ENCODE measurements at regions not wholly inside any gene's neighbourhood (a gene's known extent, or its start where the extent isn't known, plus 50 kb on each side); places are given as distances from the start of the nearest gene placed in this dataset.

DNA sequence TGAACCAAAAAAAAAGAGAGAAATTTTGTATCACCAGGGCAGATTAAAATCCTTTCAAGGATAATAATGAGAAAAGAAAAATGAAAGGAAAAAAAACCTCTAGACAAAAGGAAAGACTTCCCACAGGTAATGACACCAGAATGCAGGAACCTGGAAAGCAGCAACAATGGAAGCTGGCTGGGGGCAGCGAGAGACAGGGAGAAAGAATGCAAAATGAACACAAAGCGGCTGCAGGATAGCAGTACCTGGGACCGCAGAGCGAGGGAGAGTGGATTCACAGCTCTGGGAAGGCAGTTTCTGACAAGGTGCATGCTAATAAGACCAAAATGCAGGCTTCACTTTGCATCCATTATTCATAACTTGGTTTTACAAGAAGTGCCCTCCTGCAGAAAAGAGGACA is 349.0 kb downstream of the SIPA1L2 start:
- DNase-seq (ENCODE audit: low read depth, low spot score), result peak; percentile 65

DNA sequence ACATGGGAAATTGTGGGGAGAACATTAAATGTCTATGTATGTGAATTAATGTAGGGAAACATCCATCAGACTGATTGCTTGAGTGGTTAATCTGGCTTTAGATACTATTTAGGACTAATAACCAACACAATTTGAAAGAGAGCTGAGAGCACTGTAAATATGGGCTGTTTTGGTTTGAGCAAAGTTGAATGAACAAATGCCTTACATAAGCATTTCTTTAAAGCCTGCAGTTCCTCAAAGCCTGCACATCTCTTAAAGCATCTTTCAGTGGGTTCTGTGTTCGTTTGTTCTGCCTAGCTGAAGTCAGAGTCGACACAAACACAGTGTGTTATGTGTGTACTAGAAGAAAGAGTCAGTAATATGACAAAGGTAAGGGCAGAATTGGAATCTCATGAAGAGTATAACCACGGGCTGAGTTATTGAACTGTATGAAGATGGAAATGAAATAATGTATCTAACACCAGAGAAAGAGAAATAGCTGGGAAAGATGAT is 350.0 kb downstream of the SIPA1L2 start:
- DNase-seq (ENCODE audit: low read depth, low spot score), result no peak

DNA sequence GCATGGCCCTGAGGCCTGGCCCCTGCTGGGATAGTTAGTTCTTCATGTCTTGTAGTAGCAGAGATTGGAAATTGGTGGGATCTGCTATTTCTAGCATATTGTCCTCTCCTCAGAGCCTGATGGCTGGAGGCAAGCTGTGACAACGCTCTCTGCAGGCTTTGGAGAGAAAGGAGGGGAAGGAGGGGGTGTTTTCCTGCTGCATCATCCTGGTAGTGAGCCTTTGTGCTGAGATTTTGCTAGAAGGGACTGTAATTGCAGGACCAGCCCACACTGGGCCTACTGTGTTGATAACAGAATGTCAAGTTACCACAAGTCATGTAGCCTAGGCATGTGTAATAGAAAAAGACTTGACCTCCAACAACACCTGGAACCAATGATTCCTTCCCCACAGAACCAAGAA is 351.0 kb downstream of the SIPA1L2 start:
- DNase-seq (ENCODE audit: low read depth, low spot score), result peak; percentile 51

DNA sequence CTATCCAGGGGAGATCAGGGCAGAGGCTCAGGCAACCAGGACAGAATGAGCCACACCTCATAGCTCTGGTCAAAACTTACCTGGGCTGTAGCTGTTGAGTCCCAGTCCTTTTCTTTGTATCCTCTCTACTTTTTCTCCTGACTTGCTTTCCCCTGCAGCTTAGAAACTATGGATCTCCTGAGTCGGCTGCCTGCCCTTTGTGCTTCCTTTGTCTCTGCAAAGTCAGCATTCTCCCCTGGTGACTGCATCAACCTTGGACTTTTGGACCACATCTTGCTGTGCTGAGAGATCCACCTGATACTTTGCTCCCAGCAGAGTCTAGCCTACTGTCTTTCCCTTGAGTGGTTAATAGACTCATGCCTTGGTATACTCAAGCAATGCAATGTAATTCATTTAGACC is 353.3 kb downstream of the SIPA1L2 start:
- no peak for DNase-seq (ENCODE audit: low read depth, low spot score)

DNA sequence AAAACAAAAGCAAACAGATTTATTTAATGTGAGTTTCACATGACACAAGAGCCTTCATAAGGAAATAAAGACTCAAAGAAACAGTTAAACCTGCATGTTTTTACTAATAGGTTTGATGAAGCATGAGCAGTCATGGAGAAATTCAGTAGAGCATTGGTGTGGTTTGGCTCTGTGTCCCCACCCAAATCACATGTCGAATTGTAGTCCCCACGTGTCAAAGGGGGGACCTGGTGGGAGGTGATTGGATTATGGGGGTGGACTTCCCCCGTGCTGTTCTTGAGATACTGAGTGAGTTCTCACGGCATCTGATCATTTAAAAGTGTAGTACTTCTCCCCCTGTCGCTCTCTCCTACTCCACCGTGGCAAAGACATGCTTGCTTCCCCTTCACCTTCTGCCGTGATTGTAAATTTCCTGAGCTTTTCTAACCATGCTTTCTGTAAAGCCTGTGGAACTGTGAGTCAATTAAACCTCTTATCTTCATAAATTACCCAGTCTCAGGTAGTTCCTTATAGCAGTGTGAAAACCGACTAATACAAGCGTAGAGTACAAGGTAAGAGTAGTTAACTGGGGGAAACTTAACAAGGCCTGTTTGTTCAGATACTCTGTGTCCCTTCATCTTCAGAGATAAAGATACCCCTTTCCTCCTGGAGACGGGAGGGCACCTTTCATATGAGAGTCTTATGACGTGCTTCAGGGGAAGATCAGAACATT is 354.8 kb downstream of the SIPA1L2 start:
- DNase-seq (ENCODE audit: low read depth, low spot score), result no peak

DNA sequence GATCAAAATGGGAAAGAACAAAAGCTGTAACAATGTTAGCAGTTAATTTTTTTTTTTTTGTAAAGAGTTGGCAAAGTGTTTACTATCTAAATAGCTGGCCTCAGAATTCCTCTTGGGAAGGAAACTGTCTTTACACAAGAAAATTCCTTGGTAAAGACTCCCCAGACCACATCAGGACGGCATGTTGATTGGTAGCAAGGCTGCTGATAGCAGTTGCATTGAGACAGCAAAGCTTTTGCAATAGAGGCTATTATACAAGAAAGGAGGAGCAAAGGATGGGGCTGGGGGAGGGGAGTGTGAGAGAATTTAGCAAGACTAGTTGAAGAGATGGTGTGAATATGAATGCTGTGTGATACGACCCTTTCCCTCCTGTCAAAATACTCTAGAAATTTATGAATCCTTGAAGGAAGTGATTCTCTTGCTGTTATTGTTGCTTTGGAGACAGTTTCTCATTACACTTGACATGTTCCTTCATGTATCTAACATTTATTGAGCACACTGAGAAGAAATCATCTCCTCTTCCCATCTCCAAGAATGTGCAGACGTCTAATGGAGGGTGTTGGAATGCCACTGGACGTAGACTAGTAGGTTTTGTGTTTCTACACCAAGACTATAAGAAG is 355.6 kb downstream of the SIPA1L2 start:
- no peak for DNase-seq (ENCODE audit: low read depth, low spot score)

DNA sequence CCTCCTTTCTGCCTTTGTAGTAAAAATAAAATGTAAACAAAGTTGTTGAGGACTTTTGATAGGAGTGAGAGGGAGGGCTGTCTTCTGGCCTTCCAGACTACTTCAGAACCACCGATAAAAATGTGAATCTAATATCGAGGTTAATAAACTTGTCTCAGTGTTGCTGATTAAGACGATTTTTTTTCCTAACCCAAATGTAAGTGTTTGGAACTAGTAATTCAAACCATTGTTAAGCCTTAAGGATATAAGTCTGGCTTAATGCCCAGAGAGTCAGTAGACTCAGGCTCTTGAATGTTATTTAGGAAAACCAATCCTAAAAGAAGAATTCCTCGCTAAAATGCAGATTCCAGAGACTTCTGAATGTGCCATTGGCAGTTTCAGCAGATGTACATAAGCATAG is 356.9 kb downstream of the SIPA1L2 start:
- DNase-seq (ENCODE audit: low read depth, low spot score), result no peak

DNA sequence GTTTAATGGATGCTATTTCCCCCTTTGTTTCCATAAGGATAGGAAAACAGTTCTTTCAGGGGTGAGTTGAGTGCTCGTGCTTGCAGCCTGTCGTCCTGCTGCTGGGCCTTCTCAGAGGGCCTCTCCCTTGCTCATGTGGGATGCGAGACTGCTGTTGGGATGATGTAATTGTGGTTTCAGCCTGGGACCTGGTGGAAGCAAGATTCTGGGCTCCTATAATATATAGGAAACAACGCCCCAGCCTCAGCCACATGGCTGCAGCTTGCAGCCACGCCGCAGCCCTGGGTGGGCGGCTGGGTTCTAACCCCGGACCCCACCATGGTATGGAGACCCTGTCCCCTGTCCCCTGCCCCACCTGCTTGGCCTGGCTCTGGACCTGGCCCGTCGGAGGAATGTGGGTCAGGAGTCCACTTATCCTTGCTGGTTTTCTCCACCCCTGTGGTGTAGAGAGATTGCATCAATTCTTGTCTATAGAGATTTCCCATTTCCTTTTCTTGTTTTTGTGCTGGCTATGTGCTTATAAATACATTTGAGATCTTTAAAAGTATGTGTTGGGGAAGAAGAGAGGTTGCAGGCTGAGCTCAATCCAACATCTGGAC is 357.8 kb downstream of the SIPA1L2 start:
- DNase-seq (ENCODE audit: low read depth, low spot score), result no peak

DNA sequence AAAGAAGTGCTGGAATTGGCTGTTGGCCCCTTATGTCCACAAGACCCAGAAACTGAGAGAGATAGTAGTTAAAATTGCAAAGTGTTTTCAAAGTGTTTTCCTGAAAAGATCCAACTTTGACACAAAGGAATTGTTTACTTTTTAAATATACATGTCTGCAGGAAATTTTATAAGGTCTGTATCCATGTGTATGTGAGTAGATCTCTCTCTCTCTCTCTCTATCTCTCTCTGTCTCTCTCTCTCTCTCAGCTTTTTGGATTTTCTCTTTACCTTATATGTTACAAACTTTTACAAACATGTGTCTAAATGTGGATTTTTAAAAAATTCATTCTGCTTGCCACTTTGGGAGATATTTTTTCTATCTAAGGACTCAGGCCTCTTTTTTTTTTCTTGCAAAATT is 358.6 kb downstream of the SIPA1L2 start:
- no peak for DNase-seq (ENCODE audit: low read depth, low spot score)

DNA sequence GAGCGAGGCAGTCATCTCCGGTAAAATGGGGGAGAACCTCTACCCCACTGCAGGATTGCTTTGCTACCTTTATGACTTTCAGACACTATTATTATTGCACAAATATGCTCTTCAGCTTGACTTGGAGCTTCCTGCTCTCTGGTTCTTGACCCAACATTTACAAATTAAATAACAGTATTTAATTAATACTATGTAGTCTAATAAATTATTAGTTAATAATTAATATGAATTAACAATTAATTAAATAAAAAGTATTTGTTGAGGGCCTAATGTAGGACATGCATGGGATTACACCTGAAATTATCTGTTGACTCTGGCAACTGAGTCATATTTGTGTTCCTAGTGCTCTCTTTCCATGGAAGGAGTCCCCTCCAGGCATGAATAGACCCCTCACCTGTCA is 359.9 kb downstream of the SIPA1L2 start:
- DNase-seq (ENCODE audit: low read depth, low spot score), result no peak

DNA sequence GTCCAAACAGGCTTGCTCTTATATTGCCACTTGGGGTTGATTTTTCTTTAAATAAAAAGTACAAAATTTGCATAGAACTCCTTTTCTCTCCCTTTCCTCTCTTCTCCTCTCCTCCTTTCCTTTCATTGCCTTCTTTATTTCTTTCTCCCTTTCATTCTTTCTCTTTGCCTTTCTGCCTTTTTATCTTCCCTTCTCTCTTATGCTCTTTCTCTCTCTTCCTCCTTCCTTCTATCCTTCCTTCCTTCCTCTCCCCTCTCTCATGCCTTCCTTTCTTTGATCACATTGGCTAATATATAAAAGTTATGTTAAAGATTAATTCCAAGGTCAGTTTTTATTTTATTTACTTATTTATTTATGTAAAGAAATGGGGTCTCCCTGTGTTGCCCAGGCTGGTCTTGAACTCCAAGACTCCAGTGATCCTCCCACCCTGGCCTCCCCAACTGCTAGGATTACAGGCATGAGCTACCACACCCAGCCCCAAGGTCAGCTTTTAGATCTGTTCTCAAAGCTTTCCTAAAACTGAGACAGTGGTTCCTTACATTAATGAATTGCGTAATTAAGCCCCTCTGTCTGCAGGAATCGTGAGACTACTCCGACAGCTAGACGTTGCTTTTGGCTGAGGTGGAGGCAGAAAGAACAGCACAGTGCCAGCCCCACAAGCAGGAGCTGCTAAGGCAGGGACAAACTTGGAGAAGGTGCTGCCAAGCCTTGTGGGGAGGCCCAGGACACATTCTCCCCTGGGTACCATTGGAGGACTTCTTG is 361.9 kb downstream of the SIPA1L2 start:
- no peak for DNase-seq (ENCODE audit: low read depth, low spot score)

DNA sequence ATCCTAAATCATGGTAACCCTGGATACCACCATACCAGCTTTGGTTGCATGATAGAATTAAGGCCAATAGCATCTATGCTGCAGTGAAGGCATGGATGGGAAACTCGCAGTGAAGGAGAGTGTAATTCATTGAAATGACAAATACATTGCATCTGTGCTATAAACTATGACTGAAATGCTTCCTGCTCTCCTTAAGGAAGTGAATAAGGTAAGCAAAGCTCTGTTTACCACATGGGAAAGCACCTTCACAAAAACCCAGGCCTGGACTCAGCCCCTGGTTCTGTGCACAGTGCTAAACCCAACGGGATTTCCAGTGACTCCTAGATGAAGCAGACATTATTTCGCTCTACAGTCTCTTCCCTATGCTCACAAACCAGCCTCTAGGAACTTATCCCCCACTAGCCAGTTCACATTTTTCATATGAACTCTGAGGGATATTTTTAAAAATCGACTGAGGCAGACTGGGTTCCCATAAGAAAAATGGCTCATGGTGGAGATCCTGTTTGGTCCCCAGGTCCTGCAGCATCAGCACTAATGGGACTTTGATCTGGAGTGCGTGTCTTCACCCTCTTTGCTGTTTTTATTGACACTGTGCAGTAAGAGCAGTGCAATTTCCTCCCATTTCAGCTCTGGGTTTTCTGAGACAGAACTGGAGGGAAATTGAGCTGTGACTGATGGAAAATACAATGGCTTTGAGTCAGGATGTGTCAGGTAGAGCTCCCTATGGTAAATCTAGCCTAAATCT is 362.7 kb downstream of the SIPA1L2 start:
- no peak for DNase-seq (ENCODE audit: low read depth, low spot score)

DNA sequence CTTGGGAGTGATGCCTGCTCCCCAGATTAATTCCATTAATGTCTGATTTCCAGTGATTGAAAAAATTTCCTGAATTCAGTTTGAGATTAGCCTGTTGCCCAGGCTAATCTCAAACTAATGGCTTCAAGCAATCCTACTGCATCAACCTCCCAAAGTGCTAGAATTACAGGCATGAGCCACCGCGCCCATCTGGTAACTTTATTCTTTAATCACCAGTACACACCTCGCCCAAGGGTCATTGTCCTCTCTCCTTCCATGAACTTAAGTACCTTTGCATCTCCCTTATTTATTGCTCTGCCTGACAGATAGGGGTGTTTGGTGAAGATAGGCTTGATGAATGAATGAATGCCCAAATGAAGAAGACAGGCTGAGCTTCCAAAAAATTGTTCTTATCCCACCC is 366.5 kb downstream of the SIPA1L2 start:
- DNase-seq (ENCODE audit: low read depth, low spot score), result no peak

DNA sequence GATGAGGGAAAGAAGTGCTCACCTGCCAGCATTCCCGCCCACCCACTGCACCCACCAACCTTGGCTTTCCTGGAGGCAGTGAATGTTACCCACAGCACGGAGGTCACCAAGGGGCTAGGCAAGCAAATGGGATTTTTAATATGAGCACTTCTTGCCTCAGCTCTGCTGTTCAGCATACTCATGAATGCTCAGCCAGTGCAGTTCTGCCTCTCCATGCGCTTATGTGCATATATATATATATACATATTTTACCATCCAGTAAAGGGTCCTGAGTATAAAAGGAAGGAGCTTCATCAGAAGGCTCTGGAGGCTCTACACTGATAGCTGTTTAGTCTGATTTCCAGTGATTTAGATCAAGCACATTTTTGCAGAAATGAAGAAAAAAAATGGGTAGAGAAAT is 366.9 kb downstream of the SIPA1L2 start:
- DNase-seq (ENCODE audit: low read depth, low spot score), result no peak

DNA sequence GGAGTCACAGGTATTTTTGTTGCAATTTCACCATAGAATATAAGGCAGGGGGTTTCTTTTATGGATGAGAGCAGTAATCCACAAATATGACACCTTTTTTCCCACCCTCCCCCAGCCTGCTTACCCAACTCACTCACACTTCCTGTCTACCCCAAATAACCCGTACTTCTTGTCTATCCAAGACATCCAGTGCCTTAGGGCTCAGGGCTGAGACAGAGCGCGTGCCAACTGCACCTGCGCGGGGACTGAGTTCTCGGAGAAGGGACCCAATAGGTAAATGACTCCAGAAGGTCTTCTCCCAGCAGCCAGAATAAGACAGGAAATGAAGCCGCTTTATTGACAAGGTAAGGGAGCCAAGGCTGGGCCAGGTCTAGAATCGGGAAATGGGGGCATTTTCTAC is 369.1 kb downstream of the SIPA1L2 start:
- peak; percentile 59 for DNase-seq (ENCODE audit: low read depth, low spot score)

DNA sequence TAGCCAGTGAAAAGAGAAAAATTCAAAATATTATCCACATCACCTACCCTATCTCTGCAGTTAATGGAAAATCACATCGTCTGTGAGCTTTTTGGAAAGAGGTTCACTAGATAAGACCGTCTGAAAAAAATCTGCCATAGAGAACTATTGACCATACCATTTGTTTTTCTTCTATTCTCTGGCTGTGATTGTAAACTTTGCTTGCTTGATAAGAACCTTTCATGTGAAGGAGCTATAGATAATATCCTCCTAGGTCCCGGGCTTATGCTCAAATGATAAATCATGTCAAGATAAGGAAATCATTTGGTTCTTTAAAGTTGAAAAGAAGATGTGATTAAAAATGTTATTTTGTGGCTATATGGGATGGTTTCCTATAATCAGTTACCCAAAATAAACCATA is 369.9 kb downstream of the SIPA1L2 start:
- DNase-seq (ENCODE audit: low read depth, low spot score), result no peak

DNA sequence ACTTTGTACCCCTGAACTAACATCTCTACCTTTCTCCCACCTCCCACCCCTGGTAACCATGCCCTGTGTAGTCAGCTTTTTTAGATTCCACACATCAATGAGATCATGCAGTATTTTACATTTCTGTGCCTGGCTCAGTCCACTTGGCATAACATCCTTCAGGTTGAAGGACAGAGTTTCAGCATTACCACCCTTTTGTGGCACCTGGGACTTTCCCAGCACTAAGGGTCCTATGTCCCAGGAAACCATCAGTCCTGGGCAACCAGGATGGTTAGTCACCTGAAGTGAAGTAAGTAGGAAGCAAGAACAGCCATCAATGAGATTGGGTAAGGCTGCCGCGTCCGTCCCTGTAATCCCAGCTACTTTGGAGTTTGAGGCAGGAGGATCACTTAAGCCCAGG is 370.6 kb downstream of the SIPA1L2 start:
- DNase-seq (ENCODE audit: low read depth, low spot score), result no peak

DNA sequence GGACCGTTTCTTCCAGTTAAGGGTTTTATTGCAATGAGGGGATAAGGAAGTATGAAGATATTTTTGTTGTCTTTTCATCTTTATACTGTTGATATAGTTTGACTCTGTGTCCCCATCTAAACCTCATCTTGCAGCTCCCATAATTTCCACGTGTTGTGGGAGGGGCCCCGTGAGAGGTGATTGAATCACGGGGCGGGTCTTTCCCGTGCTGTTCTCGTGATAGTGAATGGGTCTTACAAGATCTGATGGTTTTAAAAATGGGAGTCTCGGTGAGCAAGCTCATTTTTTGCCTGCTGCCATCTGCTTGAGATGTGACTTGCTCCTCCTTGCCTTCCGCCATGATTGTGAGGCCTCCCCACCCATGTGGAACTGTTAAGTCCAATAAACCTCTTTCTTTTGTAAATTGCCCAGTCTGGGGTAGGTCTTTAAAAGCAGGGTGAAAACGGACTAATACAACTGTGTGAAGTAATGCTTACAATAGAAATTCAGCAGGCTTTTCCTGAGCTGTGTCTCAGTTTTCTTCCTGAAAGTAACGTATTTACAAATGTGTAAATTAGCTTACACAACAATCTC is 377.3 kb downstream of the SIPA1L2 start:
- DNase-seq (ENCODE audit: low read depth, low spot score), result peak; percentile 42

DNA sequence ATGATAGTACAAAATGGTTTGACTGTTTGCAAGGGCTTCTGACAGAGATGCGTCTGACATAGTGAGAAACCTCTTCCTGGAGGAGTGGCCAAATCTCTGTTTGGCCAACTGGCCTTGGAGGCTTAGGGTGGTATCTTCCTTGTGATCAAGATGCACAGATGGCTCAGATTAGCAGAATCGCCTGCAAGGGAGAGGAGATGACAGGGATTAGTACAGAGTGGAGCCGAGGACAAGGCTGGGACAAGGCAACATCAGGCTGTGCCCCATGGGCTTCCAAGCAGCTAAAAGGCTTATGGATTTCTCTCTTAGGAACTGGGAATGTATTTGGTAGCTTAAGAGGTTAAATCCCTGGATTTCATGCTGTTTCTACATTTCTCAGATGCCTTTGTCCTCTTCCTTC is 379.1 kb downstream of the SIPA1L2 start:
- DNase-seq (ENCODE audit: low read depth, low spot score), result peak; percentile 34

DNA sequence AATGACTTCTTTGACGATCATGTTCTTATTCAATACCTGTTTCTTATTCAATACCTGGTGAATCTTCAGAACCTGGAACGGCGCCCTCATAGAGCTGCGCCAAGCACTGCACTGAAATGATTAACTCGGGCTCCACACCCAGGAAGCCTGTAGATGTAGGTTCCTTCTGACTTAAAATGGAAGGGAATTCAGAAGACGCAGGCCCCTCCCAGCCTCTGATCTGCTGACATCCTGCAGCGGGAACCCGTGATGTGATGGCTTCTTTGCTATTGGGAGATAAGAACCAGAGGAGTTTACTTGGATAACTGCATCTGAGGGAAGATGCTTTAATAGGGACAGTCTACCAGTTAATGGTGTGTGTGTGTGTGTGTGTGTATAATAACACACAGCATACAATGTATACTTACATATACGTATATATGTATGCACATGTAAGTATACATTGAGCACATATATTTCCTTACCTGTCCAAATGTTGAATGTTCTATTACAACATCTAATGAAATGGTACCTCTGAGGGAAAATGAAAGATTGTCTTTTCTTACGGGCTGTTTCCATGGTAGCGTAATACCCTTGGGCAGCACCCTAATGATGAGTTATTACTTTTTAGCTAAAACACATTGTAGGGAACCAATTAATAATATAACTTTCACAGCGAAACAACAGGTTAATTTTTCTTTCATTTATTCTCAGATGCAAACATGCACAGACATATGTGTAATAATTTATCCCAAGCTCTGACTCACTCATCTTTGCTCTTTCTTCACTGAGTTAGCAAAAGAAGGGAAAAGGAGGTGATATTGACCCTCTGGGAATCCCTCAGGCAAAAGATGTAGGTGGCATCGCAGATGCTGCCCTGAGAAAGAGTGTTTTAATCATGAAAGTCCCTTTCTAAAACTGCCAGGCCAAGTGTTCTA is 379.8 kb downstream of the SIPA1L2 start:
- DNase-seq (ENCODE audit: low read depth, low spot score), result peak; percentile 39

Measured in ELF-1 (cell line).